WTC11 (cell line): ENCODE measurements at regions not wholly inside any gene's neighbourhood (a gene's known extent, or its start where the extent isn't known, plus 50 kb on each side); places are given as distances from the start of the nearest gene placed in this dataset.

Experiments
- ATF2 ChIP-seq: sonication (generic); formaldehyde crosslinking; IDR thresholded peaks from 2 replicates; pipeline ENCODE4 v1.8.1; 2022; ENCODE audit warnings: low read depth, missing genetic modification reagents, borderline replicate concordance
- CTCF ChIP-seq: fragments of 200-600 bp; IDR thresholded peaks from 2 replicates; pipeline ENCODE4 v1.8.0; 2022; ENCODE audit warnings: antibody characterized with exemption
- E2F1 ChIP-seq: sonication (generic); formaldehyde crosslinking; IDR thresholded peaks from 2 replicates; pipeline ENCODE4 v1.8.0; 2022; ENCODE audit warnings: mild to moderate bottlenecking, missing genetic modification reagents
- E2F4 ChIP-seq: sonication (generic); formaldehyde crosslinking; IDR thresholded peaks from 2 replicates; pipeline ENCODE4 v1.8.1; 2022; ENCODE audit warnings: low read depth, mild to moderate bottlenecking, moderate library complexity, missing genetic modification reagents, borderline replicate concordance
- ELF4 ChIP-seq: sonication (generic); formaldehyde crosslinking; IDR thresholded peaks from 2 replicates; pipeline ENCODE4 v1.8.1; 2022; ENCODE audit warnings: low read depth, mild to moderate bottlenecking, moderate library complexity, missing genetic modification reagents
- ESRRA ChIP-seq: sonication (generic); formaldehyde crosslinking; IDR thresholded peaks from 2 replicates; pipeline ENCODE4 v1.8.1; 2022; ENCODE audit warnings: mild to moderate bottlenecking, missing genetic modification reagents, borderline replicate concordance
- HMGXB4 ChIP-seq: sonication (generic); formaldehyde crosslinking; IDR thresholded peaks from 2 replicates; pipeline ENCODE4 v1.8.1; 2023; ENCODE audit warnings: mild to moderate bottlenecking, moderate library complexity, missing genetic modification reagents
- IRF2 ChIP-seq: sonication (generic); formaldehyde crosslinking; IDR thresholded peaks from 2 replicates; pipeline ENCODE4 v1.8.0; 2022; ENCODE audit warnings: low read depth, missing genetic modification reagents, borderline replicate concordance
- ZBTB43 ChIP-seq: sonication (generic); formaldehyde crosslinking; IDR thresholded peaks from 2 replicates; pipeline ENCODE4 v1.8.1; 2023; ENCODE audit warnings: mild to moderate bottlenecking, missing genetic modification reagents

GRCh38 chr5:74187757-74188156, 452.8 kb downstream of the ENC1 start:
- TF ChIP-seq E2F1 (CRISPR knock-in tag) (no peak), CTCF (no peak), ESRRA (CRISPR knock-in tag) (no peak), ZBTB43 (CRISPR knock-in tag) (no peak), IRF2 (CRISPR knock-in tag) (no peak), ATF2 (CRISPR knock-in tag) (no peak), HMGXB4 (no peak), E2F4 (CRISPR knock-in tag) (no peak), ELF4 (no peak)
